HPDE6-E6E7 (cell line): ENCODE measurements at regions not wholly inside any gene's neighbourhood (a gene's known extent, or its start where the extent isn't known, plus 50 kb on each side); places are given as distances from the start of the nearest gene placed in this dataset.

Experiments
- DNase-seq: peaks from one replicate; pipeline ENCODE4 v3.0.0; 2011; ENCODE audit warnings: missing footprints; ENCODE audit errors: extremely low spot score

DNA sequence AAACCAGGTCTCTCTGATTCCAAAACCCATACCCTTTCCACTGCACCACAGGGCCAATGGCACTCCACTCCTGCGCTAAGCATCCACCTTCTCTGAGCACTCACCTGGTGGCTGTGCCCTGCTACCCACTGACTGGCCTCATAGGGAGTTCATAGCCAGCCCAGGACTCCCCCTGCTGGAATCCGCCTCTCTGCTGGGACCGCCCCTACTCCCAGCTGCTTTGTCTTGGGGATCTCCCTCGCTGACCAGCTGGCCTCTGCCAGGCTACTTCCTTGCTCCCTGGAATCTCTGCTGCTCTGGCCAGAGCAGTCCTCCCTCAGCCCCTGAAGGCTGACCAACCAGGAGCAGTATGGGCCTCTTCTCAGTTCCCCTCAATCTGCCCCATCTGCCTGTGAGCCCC is 129.7 kb downstream of the FAXC start:
- DNase-seq = peak; percentile 50

DNA sequence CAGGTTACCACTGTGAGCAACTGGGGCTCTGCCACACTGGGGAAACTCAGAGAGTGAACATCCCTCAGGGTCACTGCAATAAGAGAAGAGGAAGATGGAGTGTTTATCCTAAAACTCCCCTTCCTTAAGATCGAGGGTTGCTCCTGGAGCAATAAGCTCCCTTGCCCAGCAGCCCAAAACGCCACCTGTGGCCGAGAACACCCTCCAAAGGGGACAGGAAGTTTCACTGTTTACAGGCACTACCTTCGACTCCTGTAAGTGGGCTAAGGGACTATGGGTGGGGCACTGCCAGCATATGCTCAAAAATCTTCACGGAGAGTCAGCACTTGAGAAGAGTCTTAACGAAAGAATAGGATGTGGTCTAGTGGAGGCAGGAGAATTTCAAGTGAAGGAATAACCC is 132.5 kb downstream of the FAXC start:
- DNase-seq = no peak

- DNase-seq = no peak
Measured at GRCh38 chr6:99195986-99196655, 153.4 kb downstream of the FAXC start.

DNA sequence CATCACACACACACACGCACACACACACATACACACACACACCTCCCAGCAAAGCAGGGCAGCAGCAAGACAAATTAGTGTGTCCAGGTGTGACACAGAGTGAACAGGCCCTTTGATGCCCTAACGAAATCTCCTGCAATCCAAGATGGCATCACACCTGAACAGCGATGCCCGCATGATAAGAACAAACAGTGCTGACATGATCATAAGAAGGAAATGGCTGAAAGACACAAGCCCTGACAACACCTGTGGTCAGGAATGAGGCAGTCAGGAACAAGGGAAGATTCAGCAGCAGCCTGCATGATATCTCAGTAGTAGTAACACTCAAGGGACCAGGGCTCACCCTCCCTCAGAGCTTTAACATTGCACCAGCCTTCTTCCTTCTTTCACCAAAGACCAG is 156.9 kb downstream of the FAXC start:
- DNase-seq = no peak

DNA sequence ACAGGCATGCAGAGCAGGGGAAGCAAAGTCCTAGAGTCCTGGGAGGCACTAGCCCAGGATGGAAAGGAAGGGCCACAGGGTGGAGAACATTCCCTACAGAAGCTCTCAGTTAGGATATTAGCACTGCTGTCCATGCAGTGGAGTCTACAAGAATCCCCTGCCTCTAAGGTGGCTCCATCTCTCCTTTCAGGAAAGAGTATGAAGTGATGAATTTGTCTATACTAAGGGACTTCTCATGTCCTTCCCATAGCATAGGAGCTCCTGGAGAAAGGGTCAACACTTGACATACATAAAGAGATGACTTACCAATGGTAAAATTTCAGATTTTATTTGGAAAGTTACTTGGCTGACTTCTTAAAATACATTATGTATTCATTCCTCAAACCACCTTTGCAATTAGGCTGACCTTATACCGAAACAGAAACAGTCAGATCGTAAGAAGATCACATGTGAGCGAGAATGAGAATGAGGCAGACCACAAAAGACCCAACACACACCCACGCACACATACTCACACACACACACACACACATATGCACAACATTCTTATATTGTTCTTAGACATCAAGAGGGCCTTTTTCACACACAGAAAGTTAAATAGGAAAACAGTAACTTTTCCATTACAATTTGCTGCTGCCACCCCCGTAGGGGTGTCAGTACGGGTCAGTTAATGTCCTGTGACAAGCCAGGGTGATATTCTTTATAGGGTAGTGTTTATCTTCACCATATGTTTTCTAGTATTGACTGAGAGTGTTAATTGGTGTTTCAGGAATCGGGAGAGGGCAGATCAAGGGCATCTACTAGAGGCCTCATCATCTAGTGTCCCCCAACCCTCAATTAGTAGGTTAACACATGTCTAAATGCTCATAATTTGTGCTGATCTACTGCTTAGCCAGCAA is 159.4 kb downstream of the FAXC start:
- DNase-seq = no peak

DNA sequence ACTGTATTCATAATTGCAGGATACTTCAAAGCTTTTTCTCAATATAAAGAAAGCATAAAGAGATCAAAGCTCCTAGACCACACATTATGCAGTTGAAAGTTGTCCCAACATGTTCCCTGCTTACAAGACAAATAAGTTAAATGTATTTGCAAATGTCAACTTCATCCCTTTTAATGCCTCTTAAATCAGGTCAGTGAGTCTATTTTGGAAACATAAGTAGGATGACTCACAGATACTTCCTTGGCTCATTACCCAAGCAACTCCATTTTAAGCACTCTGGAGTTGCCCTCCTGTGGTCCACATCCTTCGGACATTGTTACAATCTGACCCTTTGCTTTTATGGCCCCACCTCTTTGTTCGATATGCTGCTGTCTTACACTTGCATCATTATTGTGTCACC is 162.0 kb downstream of the FAXC start:
- peak; percentile 20 for DNase-seq

- no peak for DNase-seq
Measured at GRCh38 chr6:99186417-99186816, 163.1 kb downstream of the FAXC start.

- no peak for DNase-seq
Measured at GRCh38 chr6:99185525-99185924, 163.9 kb downstream of the FAXC start.

DNA sequence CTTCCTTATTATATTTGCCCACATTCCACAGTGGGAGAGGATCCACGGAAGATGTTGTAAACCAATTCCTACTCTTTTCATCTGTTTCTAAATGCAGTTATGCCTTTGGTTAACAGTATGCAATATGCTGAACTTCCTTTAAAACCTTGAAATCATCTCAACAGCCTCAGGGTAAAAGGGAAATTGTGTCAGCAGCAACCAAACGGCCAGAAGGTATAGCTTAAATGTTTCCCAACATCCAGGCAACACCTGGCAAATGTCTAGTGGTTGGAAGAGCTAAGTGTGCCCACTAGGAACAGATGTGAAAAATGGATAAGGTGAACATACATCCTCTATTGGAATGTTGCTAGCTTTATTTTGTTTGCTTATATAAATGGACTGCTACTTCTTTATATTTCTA is 164.8 kb downstream of the FAXC start:
- no peak for DNase-seq

GRCh38 chr6:99183066-99183465 is 166.4 kb downstream of the FAXC start:
- no peak for DNase-seq

- no peak for DNase-seq
Measured at GRCh38 chr6:99181174-99181573, 168.3 kb downstream of the FAXC start.

- DNase-seq = peak; percentile 14
Measured at GRCh38 chr6:99178168-99178567, 171.3 kb downstream of the FAXC start.

- no peak for DNase-seq
Measured at GRCh38 chr6:99177736-99178135, 171.7 kb downstream of the FAXC start.

GRCh38 chr6:99165838-99166237 is 183.6 kb downstream of the FAXC start:
- no peak for DNase-seq

DNA sequence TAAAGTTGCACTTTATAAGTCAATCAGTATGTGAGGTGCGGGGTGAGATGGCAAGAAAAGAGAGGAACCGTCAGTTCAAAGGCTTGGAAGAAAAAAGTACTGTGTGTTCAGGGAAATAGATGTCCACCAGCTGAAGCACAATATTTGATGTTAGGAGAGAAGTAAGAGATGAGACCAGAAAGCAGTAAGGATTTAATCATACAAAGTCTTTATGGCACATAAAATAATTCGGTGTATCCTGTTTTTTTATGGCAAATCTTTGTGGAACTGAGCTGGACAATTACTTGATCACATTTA is 197.2 kb downstream of the FAXC start:
- no peak for DNase-seq

DNA sequence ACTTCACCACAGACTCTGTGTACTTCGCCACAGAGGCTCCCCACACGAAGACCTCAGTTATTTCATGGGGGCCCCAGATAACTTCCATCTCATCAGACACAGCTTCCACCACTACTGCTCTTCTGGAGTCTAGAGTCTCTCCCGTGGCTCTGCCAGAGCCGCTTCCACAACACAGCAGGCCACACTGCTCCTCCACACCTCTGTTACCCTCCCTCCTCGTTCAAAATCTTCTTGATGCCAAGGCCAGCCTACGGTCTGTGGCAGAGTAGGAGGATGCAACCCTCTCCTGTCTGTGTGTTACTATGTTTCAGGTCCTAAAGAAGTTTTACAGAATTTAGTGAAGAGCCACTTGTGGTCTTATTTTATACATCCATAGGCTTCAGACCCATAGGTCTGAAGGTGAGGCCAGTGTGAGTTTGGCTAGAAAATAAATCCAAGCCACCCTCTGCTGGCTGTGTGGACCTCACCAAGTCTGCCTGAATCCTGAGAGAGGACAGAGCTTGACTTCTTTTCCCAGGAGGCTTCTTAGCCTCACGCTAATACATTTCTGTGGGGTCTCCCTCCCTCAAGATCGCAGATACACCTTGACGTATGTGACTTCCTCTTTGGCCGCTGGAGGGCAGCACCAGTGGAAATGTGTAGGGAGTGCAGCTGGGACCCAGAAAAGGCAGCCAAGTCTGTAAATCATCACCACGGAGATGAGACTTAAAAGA is 197.7 kb downstream of the FAXC start:
- peak; percentile 38 for DNase-seq

DNA sequence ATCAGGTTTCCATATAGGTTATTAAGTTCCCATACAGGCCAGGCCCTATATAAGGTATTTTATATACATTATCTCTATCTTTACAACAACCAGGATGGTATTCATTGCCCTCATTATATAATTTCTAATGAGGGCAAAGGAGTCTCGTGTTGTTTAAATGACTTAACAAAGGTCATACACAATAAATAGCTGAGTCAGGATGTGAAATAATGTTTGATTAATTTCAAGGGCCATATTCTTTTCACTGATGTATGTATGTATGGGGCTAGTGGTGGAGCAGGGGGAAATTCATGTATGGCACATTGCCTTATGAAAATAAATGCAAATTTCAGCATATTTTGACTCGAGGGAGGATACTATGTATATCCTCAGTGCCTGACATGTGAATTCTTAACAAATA is 200.7 kb downstream of the FAXC start:
- DNase-seq = no peak

- no peak for DNase-seq
Measured at GRCh38 chr6:99148111-99148510, 200.4 kb upstream of the FBXL4 start.

DNA sequence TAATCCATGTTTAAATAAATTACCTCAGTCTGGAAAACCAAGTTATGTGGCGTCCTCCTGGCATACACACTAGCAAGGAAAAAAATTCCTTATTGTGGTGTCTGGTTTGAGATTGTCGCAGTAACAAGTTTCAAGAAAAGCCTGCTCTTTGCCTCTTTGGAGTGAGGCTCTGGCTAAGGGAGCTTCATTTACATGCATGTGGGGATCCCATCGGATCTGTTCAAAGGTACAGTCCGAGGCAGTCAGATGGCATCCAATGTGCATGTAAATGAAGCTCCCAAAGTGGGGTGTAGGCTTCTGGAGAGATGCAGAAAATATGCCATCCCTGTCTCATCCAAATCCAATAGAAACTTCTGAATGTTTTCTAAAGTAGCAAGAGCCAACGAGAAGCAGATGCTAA is 199.5 kb upstream of the FBXL4 start:
- DNase-seq = no peak

- DNase-seq = no peak
Measured at GRCh38 chr6:99146711-99147110, 199.0 kb upstream of the FBXL4 start.

GRCh38 chr6:99145738-99146137 is 198.0 kb upstream of the FBXL4 start:
- no peak for DNase-seq

GRCh38 chr6:99143108-99143861 is 195.5 kb upstream of the FBXL4 start:
- DNase-seq = no peak
